IPS-11a (cell line): ENCODE measurements at regions not wholly inside any gene's neighbourhood (a gene's known extent, or its start where the extent isn't known, plus 50 kb on each side); places are given as distances from the start of the nearest gene placed in this dataset.

Source experiments
- H3K4me3 ChIP-seq: one replicate; pipeline ENCODE4 v1.5.1; 2013; ENCODE audit warnings: low read depth, low read length, control low read depth

GRCh38 chr20:63072991-63073737 lies 66.4 kb upstream of the BHLHE23 start:
- H3K4me3 ChIP-seq = no peak overlapping the region

DNA sequence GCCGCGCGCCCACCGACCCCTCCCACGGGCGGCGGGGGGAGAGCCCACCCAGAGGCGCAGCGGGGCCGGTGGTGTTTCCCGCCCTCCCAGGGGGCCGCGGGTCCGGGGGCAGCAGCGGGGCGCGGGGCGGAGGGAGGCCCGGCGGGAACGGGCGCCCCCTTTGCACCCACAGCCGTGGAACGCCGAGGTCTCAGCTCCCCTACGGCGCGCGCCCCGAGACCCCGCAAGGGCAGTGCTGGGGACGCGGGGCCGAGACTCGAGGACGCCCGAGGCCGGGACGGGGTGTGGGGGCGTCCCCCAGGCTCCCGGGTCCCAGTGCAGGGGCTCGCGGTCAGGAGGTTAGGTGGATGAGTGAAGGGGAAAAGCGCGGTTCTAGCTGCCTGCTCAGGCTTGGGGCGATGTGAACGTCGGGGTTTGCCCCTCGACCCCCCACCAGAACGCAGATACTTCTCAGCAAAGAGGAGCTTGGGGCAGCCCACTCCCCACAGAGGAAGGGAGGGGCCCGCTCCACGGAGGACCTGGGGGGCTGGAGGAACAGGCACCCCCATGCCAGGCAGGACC lies 65.5 kb upstream of the BHLHE23 start:
- H3K4me3 ChIP-seq = no peak overlapping the region

- no peak overlapping the region for H3K4me3 ChIP-seq
These were observed 64.9 kb upstream of the BHLHE23 start for GRCh38 chr20:63071541-63072181.

GRCh38 chr20:63070771-63071540 lies 64.2 kb upstream of the BHLHE23 start:
- no peak overlapping the region for H3K4me3 ChIP-seq

DNA sequence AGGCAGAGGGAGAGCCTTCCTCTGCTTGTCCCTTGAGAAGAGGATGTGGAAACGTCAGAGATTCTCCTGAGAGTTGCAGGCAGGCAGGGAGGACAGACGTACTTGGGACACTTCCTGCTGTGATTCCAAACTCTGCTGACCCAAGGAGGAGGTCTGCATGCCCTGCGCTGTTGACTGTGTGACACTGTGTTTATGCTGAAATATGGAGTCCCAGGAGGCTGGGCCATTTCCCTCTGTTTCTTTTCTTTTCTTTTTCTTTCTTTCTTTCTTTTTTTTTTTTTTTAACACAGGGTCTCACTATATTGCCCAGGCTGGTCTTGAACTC lies 63.5 kb upstream of the BHLHE23 start:
- no peak overlapping the region for H3K4me3 ChIP-seq

DNA sequence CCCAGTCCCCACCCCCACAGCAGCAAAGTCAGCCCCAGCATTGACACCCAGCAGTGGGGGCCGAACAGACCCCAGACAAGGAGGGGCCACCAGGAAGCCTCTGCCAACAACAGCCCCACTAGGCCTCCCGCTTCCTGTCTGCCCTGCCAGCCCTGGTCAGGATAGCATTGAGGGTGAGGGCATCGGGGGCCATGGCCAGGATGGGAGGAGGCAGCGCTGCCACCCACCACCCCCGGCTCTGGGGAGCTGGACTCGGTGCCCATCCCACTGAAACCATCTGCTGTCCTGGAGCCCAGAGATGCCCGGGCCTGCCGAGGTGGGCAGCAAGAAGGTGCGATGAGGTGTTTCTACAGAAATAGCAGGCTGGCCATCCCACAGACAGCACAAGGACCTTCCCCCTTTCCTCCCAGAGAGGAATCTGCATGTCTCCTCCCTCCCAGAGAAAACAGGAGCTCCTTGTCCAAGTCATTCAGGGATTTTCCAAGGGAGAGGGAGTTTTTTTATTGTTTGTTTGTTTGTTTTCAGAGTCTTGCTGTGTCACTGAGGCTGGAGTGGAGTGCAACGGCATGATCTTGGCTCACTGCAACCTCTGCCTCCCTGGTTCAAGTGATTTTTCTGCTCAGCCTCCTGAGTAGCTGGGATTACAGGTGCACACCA lies 62.1 kb upstream of the BHLHE23 start:
- H3K4me3 ChIP-seq = no peak overlapping the region

DNA sequence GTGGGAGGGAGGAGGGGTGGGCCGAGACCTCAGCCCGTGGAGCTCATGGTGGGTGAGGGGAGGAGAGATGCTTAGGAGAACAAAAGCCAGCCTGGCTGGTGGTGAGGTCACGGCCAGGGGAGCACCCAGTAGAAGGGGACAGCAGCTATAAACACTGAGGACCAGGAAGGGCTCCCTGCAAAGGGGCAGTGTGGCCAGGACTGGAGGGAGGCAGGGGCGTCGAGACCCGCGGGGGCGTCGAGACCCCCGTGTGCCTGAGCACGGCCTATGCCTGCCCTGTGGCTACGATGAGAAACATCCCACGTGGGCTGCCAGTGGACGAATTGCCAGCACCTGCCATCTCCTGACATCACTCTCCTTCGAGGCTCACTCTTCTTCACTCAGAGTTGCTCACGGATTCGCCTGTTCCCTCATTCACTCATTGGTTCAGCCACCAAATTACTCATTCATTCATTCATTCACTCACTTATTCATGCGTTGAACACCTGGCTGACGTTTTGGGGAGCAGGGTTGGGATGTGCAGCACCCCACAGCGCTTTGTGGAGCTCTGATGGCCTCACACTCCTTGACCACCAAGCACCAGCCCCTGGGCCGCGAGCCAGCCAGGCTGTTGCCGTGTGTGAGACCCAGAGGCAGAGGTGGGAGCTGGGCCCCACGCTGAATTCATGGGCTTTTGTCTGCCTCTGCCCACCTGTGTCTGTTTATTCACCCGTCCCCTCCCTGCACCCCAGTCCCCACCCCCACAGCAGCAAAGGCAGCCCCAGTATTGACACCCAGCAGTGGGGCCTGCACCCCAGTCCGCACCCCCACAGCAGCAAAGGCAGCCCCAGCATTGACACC lies 61.2 kb upstream of the BHLHE23 start:
- H3K4me3 ChIP-seq = no peak overlapping the region

- H3K4me3 ChIP-seq = no peak overlapping the region
These were observed 60.5 kb upstream of the BHLHE23 start for GRCh38 chr20:63067266-63067635.

DNA sequence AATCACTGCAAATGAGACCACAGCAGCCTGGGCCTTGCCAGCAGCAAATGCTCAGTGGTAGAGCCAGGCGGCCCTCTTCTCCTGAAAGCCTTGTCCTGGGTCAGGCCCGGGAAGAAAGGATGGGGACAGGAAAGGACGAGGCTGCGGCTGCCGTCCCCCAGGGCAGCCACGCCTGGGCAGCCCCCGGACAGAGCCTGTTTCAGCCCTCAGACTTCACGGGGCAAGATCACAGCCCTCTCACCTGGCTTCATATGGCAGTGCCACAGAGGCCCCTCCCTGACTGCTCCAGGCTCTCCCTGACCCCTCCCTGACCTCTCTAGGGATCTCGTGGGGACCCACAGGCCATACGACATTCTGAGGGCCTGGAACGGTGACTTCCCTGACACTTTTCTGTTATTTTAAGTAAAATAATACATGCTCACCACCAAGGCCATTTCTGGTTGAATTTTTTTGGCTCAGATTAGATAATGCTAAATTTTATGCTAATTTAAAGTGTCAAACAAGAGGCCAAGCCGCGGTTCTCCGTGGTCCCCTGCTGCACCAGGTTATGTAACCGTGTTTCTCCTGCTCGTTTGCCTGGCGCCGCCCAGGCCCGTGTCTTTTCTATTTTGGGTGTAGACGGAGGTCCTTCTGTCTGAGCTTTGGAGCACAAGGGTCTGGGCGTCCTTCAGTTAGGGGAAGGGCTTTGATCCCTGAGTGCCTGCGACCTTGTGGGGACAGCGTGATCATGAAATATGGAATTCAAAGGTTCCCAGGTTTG lies 59.9 kb upstream of the BHLHE23 start:
- no peak overlapping the region for H3K4me3 ChIP-seq

GRCh38 chr20:63065911-63066310 lies 59.1 kb upstream of the BHLHE23 start:
- H3K4me3 ChIP-seq = no peak overlapping the region

DNA sequence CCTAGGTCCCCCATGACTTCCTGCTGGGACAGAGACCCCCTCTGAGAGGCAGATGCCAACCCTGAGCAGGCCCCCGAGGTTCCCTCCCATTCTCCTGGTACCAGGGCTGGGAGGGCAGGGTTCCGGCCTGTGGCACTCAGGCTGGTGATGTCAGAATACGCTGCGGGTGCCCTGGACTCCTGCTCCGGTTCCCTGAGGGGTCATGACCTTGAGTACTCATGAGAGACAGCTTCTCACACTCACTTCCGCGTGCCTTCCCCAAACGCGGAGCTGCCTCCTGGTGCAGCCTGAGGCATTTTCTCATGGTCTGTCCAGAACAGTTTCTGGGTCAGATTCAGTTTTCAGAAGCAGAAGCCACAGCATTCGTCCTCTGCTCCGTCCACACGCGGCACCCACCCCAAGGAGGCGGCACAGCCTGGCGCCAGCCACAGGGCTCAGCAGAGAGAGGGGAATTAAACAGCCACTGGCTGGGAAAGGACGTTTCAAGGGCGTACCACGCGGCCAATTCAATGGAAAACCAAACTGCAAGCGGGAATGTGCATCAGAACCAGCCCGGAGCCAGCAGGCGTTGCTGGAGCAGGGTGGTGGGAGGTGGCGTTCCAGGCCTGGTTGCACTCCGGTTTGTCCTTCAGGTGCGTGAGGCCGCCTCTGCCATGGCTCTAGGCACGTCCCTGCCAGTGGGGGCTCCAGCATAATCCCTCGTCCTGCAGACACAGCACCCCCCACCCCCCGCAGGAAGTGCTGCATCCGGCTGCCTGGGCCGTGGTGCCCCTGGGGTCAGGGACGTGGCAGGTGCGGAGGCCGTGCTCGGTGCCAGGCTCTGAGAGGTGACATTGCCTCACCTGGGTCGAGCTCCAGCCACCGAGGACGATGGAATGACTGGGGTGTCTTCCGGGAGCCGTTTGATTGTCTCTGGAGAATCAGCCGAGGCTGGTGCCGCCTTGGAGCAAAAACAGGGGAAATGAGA lies 58.3 kb upstream of the BHLHE23 start:
- H3K4me3 ChIP-seq = no peak overlapping the region

GRCh38 chr20:63064310-63064709 lies 57.5 kb upstream of the BHLHE23 start:
- H3K4me3 ChIP-seq = no peak overlapping the region

GRCh38 chr20:63062188-63063140 lies 55.7 kb upstream of the BHLHE23 start:
- no peak overlapping the region for H3K4me3 ChIP-seq

- H3K4me3 ChIP-seq = no peak overlapping the region
These were observed 55.0 kb upstream of the BHLHE23 start for GRCh38 chr20:63061771-63062100.

DNA sequence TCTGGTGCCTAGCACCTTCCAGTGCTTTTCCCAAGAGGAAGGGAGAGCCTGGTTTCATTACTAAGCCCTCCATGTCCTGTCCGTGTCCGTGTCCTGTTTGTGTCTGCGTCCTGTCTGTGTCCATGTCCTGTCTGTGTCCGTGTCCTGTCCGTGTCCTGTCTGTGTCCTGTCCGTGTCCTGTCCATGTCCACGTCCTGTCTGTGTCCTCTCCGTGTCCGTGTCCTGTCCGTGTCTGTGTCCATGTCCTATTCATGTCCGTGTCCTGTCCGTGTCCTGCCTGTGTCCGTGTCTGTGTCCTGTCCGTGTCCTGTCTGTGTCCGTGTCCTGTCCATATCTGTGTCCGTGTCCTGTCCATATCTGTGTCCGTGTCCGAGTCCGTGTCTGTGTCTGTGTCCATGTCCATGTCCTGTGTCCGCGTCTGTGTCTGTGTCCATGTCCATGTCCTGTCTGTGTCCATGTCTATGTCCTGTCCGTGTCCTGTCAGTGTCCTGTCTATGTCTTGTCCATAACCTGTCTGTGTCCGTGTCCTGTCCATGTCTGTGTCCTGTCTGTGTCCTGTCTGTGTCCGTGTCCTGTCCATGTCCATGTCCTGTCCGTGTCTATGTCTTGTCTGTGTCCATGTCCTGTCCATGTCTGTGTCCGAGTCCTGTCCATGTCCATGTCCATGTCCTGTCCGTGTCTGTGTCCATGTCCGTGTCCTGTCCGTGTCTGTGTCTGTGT lies 54.4 kb upstream of the BHLHE23 start:
- no peak overlapping the region for H3K4me3 ChIP-seq

GRCh38 chr20:63060057-63060991 lies 53.6 kb upstream of the BHLHE23 start:
- no peak overlapping the region for H3K4me3 ChIP-seq
